Heart right ventricle (tissue), 16 donors: ENCODE measurements at regions not wholly inside any gene's neighbourhood (a gene's known extent, or its start where the extent isn't known, plus 50 kb on each side); places are given as distances from the start of the nearest gene placed in this dataset.
"Not testable (repeated sequence)": the region's sequence is repeated elsewhere in the genome, so short reads cannot be mapped to it uniquely, and the experiment has no call there.

Experiments
- ATAC-seq, 8 donors: fragments of 200-7000 bp; cut with Tn5 transposase; one replicate each; pipeline ENCODE4 v1.9.1; 2020; ENCODE audit warnings: mild to moderate bottlenecking in 8 of 8, moderate library complexity in 8 of 8, moderate number of reproducible peaks in 1 of 8
- DNase-seq, 2 donors: peaks; one replicate each; pipeline ENCODE4 v3.0.0-alpha.2; 2020
- H3K27ac ChIP-seq, 10 donors: fragments of 200-600 bp; sonication (generic) in 2 of 10; one replicate each; pipeline versions ENCODE4 v1.5.0 to v1.8.0; 2020 to 2022; ENCODE audit warnings: mild to moderate bottlenecking in 3 of 10
- H3K27me3 ChIP-seq, 7 donors: fragments of 200-600 bp; one replicate each; pipeline ENCODE4 v1.8.0; 2021 to 2022; ENCODE audit warnings: mild to moderate bottlenecking in 2 of 7
- H3K36me3 ChIP-seq, 9 donors: fragments of 200-600 bp; sonication (generic) in 1 of 9; one replicate each; pipeline versions ENCODE4 v1.5.0 to v1.8.0; 2020 to 2022; ENCODE audit warnings: mild to moderate bottlenecking in 2 of 9
- H3K4me1 ChIP-seq, 9 donors: fragments of 200-600 bp; sonication (generic) in 1 of 9; one replicate each; pipeline versions ENCODE4 v1.5.0 to v1.8.0; 2020 to 2022; ENCODE audit warnings: mild to moderate bottlenecking in 4 of 9
- H3K4me3 ChIP-seq, 10 donors: fragments of 200-600 bp; sonication (generic) in 2 of 10; one replicate each; pipeline versions ENCODE4 v1.5.0 to v1.8.0; 2020 to 2022; ENCODE audit warnings: mild to moderate bottlenecking in 7 of 10, moderate library complexity in 2 of 10
- H3K9me3 ChIP-seq, 11 donors: fragments of 200-600 bp in 10 of 11; sonication (generic) in 2 of 11; one replicate each; pipeline versions ENCODE4 v1.5.0 to v1.8.0; 2013 to 2022; ENCODE audit warnings: mild to moderate bottlenecking in 2 of 11, control low read depth in 1 of 11, moderate library complexity in 1 of 11
- WGBS, 2 donors: extraction: QIAGEN DNeasy Blood & Tissue Kit; methylation state at CpG; one replicate each; pipeline ENCODE4 v1.1.7; 2013; ENCODE audit warnings: inconsistent platforms in 1 of 2; 5-methylcytosine and 5-hydroxymethylcytosine counted together
- intact Hi-C, 10 donors: fragments of 100-400 bp; cut with DNase I; formaldehyde crosslinking; loops; one replicate each; pipeline versions ENCODE4 v1.11.1 to v1.14.2; 2022
- TF ChIP-seq, protein P1 (sequence below), 9 donors: fragments of 200-600 bp; sonication (generic) in 2 of 9; IDR thresholded peaks; one replicate each; pipeline versions ENCODE4 v1.5.0 to v1.8.0; 2021 to 2022; ENCODE audit warnings: antibody characterized with exemption in 9 of 9, mild to moderate bottlenecking in 5 of 9, moderate library complexity in 1 of 9
- donor health status: Arrhythmogenic right ventricular cardiomyopathy.
- donor health status: ischemic (EF 13 %, LVEDD 7.1; RV severe dilation, severe dysfunction).
- donor health status: healthy with polysubstance abuse.
- donor health status: DM: no; HTN: yes; CAD: no.
- donor health status: DM: no; HTN: no; CAD: no.
- donor health status: ischemic (EF 25% LVEDD 6.9; RV normal size, moderate dysfunction).
- donor health status: ischemic (EF 25% LVEDD 5.7; RV mildly dilated, moderate dysfunction).
- donor health status: healthy.
- donor health status: DM: yes; HTN: yes; CAD: no.
- donor health status: Ischemic cardiomyopathy.
- donor health status: ischemic (EF 35%, LVEDD 5.7; RV mildly dilated, moderate dysfunction).
- donor health status: nonischemic (EF 11% LVEDD 7.7; RV severe dilation, severe dysfunction).
- donor health status: DM: yes; HTN: yes; CAD: no.
- donor health status: PGD.
- donor health status: ischemic (EF 29% LVEDD 5.4; RV normal size, mild dysfunction).
- donor health status: nonischemic (EF 23%, LVEDD 6.1; RV moderate dilation, normal function).

- ATAC-seq: peak in 1 of 8 donors; percentile 56
- Histone ChIP-seq H3K4me1 (peaks cover 0 to 18% (median 5%) of the 10 kb centered on the region in 9 donors), H3K4me3 (no peak overlapping the region), H3K36me3 (no peaks in the 10 kb centered on the region), H3K27me3 (no peaks in the 10 kb centered on the region), H3K27ac (peak overlapping the region in 2 of 10 donors; percentile 31 to 52), H3K9me3 (no peaks in the 10 kb centered on the region)
- intact Hi-C loops: loop anchor here in 2 of 10 donors (1.0 to 5.0 kb wide), 2 partner anchors 40 to 82 kb away; no protein-coding TSS in a partner anchor
- TF ChIP-seq, protein P1, sequence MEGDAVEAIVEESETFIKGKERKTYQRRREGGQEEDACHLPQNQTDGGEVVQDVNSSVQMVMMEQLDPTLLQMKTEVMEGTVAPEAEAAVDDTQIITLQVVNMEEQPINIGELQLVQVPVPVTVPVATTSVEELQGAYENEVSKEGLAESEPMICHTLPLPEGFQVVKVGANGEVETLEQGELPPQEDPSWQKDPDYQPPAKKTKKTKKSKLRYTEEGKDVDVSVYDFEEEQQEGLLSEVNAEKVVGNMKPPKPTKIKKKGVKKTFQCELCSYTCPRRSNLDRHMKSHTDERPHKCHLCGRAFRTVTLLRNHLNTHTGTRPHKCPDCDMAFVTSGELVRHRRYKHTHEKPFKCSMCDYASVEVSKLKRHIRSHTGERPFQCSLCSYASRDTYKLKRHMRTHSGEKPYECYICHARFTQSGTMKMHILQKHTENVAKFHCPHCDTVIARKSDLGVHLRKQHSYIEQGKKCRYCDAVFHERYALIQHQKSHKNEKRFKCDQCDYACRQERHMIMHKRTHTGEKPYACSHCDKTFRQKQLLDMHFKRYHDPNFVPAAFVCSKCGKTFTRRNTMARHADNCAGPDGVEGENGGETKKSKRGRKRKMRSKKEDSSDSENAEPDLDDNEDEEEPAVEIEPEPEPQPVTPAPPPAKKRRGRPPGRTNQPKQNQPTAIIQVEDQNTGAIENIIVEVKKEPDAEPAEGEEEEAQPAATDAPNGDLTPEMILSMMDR (IDR thresholded peaks at IDR 0.05): no peak
- 48 to 60% methylated on average over 2 of the region's 2 CpGs for WGBS, 2 donors
- DNase-seq: no peak
These were observed 112.0 kb upstream of the PNPT1 start for GRCh38 chr2:55805686-55806085.

DNA sequence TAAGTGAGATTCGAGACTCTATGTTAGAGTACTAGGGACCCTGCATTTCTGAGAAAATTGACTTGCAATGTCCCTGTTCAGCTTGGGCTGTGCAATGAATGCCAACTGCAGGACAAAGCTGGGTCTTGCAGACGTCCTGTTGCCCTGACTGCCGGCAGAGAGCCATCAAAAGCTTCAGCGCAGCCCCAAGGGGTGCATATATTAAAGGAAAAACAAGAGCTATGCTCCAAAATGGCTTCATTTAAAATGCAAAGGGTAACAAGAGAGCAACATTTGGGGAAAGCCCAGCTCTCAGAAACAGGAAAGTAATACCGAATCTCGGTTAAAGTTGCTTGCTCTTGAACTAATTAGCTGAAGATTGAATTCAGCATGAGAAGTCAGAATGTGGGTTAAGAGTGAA, 110.9 kb upstream of the PNPT1 start:
- Histone ChIP-seq H3K27me3 (no peaks in the 10 kb centered on the region), H3K9me3 (no peaks in the 10 kb centered on the region), H3K27ac (no peak overlapping the region), H3K4me3 (no peak overlapping the region), H3K36me3 (no peaks in the 10 kb centered on the region), H3K4me1 (peaks cover 0 to 13% (median 3%) of the 10 kb centered on the region in 9 donors)
- DNase-seq (no peak), ATAC-seq (no peak)
- 43 to 44% methylated on average over 6 of the region's 6 CpGs for WGBS, 2 donors
- intact Hi-C loops: no loop called here
- TF ChIP-seq, protein P1 (IDR thresholded peaks at IDR 0.05): no peak

- Histone ChIP-seq H3K27ac (no peak overlapping the region), H3K36me3 (no peaks in the 10 kb centered on the region), H3K27me3 (no peaks in the 10 kb centered on the region), H3K4me1 (peaks cover 0 to 13% (median 0%) of the 10 kb centered on the region in 9 donors), H3K9me3 (peaks cover 0 to under 1% (median 0%) of the 10 kb centered on the region in 11 donors), H3K4me3 (no peak overlapping the region)
- TF ChIP-seq, protein P1 (IDR thresholded peaks at IDR 0.05): no peak
- DNase-seq (no peak), ATAC-seq (no peak)
- intact Hi-C loops: no loop called here
- 75 to 84% methylated on average over 2 of the region's 2 CpGs for WGBS, 2 donors
These were observed 108.4 kb upstream of the PNPT1 start for GRCh38 chr2:55802067-55802466.

- ATAC-seq: no peak
- H3K36me3 ChIP-seq: no peaks in the 10 kb centered on the region
- H3K4me1 ChIP-seq: peaks cover 0 to 13% (median 0%) of the 10 kb centered on the region in 9 donors
- H3K4me3 ChIP-seq: no peak overlapping the region
- TF ChIP-seq, protein P1 (IDR thresholded peaks at IDR 0.05): no peak
- no peak overlapping the region for H3K27ac ChIP-seq
- no peaks in the 10 kb centered on the region for H3K27me3 ChIP-seq
- intact Hi-C loops: no loop called here
- peaks cover 0 to 7% (median 0%) of the 10 kb centered on the region in 11 donors for H3K9me3 ChIP-seq
- WGBS, 2 donors: 68 to 72% methylated on average over 1 of the region's 1 CpG
- DNase-seq: no peak
These were observed 107.8 kb upstream of the PNPT1 start for GRCh38 chr2:55801436-55801835.

GRCh38 chr2:55799624-55800023, 106.0 kb upstream of the PNPT1 start:
- H3K36me3 ChIP-seq, ATAC-seq, H3K27me3 ChIP-seq, H3K4me3 ChIP-seq, intact Hi-C loops, DNase-seq, H3K4me1 ChIP-seq, H3K27ac ChIP-seq: not testable (repeated sequence)
- H3K9me3 ChIP-seq: peaks cover 0 to 14% (median 0%) of the 10 kb centered on the region in 11 donors
- 92 to 93% methylated on average over 14 of the region's 14 CpGs for WGBS, 2 donors
